Retinal pigment epithelial cell (primary cell): ENCODE measurements at regions not wholly inside any gene's neighbourhood (a gene's known extent, or its start where the extent isn't known, plus 50 kb on each side); places are given as distances from the start of the nearest gene placed in this dataset.

ENCODE experiments used
- DNase-seq: peaks from one replicate; pipeline ENCODE4 v3.0.0-alpha.2; 2010; ENCODE audit warnings: low read depth
- H3K4me3 ChIP-seq: 2 replicates; pipeline ENCODE4 v1.5.1; 2011; ENCODE audit warnings: mild to moderate bottlenecking, low read length, control low read depth, moderate library complexity
- CTCF ChIP-seq: conservative IDR thresholded peaks from 2 replicates; pipeline ENCODE4 v1.5.1; 2011; ENCODE audit warnings: low read depth, low read length, control low read depth, inconsistent platforms

GRCh38 chr3:144107923-144108322 is 136.3 kb downstream of the DIPK2A start:
- DNase-seq, result no peak
- H3K4me3 ChIP-seq, result no peak overlapping the region
- no peak for TF ChIP-seq CTCF

- TF ChIP-seq CTCF, result no peak
- DNase-seq, result no peak
- no peak overlapping the region for H3K4me3 ChIP-seq
Observed at GRCh38 chr3:144109944-144110343, 138.3 kb downstream of the DIPK2A start.

GRCh38 chr3:144112036-144112435 is 140.4 kb downstream of the DIPK2A start:
- no peak for DNase-seq
- no peak overlapping the region for H3K4me3 ChIP-seq
- TF ChIP-seq CTCF, result no peak

GRCh38 chr3:144112437-144112836 is 140.8 kb downstream of the DIPK2A start:
- no peak overlapping the region for H3K4me3 ChIP-seq
- no peak for DNase-seq
- no peak for TF ChIP-seq CTCF

- no peak for TF ChIP-seq CTCF
- DNase-seq, result no peak
- no peak overlapping the region for H3K4me3 ChIP-seq
Observed at GRCh38 chr3:144114767-144115166, 143.1 kb downstream of the DIPK2A start.

GRCh38 chr3:144119633-144120032 is 148.0 kb downstream of the DIPK2A start:
- no peak overlapping the region for H3K4me3 ChIP-seq
- no peak for DNase-seq
- no peak for TF ChIP-seq CTCF

- no peak for DNase-seq
- no peak for TF ChIP-seq CTCF
- no peak overlapping the region for H3K4me3 ChIP-seq
Observed at GRCh38 chr3:144121661-144122060, 150.0 kb downstream of the DIPK2A start.
